CD4-positive, alpha-beta T cell (primary cell): ENCODE measurements at regions not wholly inside any gene's neighbourhood (a gene's known extent, or its start where the extent isn't known, plus 50 kb on each side); places are given as distances from the start of the nearest gene placed in this dataset.

ENCODE experiments used
- ATAC-seq: fragments of 200-7000 bp; cut with Tn5 transposase; one replicate; pipeline ENCODE4 v1.10.0; 2022; ENCODE audit warnings: mild to moderate bottlenecking; ENCODE audit not compliant: poor library complexity
- CTCF ChIA-PET: fragments of 350-600 bp; sonication (Branson Sonifier 250); formaldehyde crosslinking; loops from one replicate; lab custom pipeline; 2021; ENCODE audit warnings: antibody characterized with exemption, inconsistent platforms; lab: Charles Lee
- POLR2A ChIA-PET: fragments of 350-600 bp; sonication (Branson Sonifier 250); formaldehyde crosslinking; loops from one replicate; lab custom pipeline; 2021; ENCODE audit warnings: antibody characterized with exemption, inconsistent platforms; lab: Charles Lee
- DNase-seq, 14 experiments: peaks; one replicate each; pipeline ENCODE4 v3.0.0-alpha.2; 2013 to 2020; ENCODE audit warnings: mixed read lengths in 2 of 14
- H3K27ac ChIP-seq, 2 donors: one replicate each; pipeline versions ENCODE4 v1.5.1 to v1.7.0; 2013; ENCODE audit warnings: low read length in 2 of 2, low read depth in 1 of 2, mild to moderate bottlenecking in 1 of 2
- H3K27me3 ChIP-seq, 2 experiments: 1 replicate in 1 of 2; 2 replicates in 1 of 2; pipeline versions ENCODE4 v1.6.1 to v1.7.0; 2013; ENCODE audit warnings: low read length in 2 of 2, control low read depth in 1 of 2, mild to moderate bottlenecking in 1 of 2, moderate library complexity in 1 of 2; ENCODE audit not compliant: insufficient read depth in 2 of 2, control insufficient read depth in 1 of 2
- H3K36me3 ChIP-seq: one replicate; pipeline ENCODE4 v1.6.1; 2013; ENCODE audit warnings: low read length, control low read depth; ENCODE audit not compliant: insufficient read depth
- H3K4me1 ChIP-seq: one replicate; pipeline ENCODE4 v1.6.1; 2013; ENCODE audit warnings: low read length, control low read depth; ENCODE audit not compliant: insufficient read depth
- H3K4me3 ChIP-seq: one replicate; pipeline ENCODE4 v1.5.1; 2013; ENCODE audit warnings: mild to moderate bottlenecking, low read length, moderate library complexity
- H3K9me3 ChIP-seq, 2 experiments: 1 replicate in 1 of 2; 2 replicates in 1 of 2; pipeline versions ENCODE4 v1.6.1 to v1.7.0; 2013; ENCODE audit warnings: low read length in 2 of 2, mild to moderate bottlenecking in 2 of 2, control low read depth in 1 of 2, moderate library complexity in 1 of 2; ENCODE audit not compliant: control insufficient read depth in 1 of 2, insufficient read depth in 1 of 2
- H3K27ac Mint-ChIP-seq: one replicate; pipeline ENCODE4 v1.8.0; 2020; ENCODE audit warnings: mixed read lengths
- H3K27me3 Mint-ChIP-seq: one replicate; pipeline ENCODE4 v1.8.0; 2021; ENCODE audit warnings: mixed read lengths
- H3K36me3 Mint-ChIP-seq: one replicate; pipeline ENCODE4 v1.8.0; 2021; ENCODE audit warnings: low read depth, mixed read lengths
- H3K4me1 Mint-ChIP-seq: one replicate; pipeline ENCODE4 v1.8.0; 2021; ENCODE audit warnings: low read depth, mixed read lengths
- H3K4me3 Mint-ChIP-seq: one replicate; pipeline ENCODE4 v1.8.0; 2020; ENCODE audit warnings: mild to moderate bottlenecking, mixed read lengths
- H3K9me3 Mint-ChIP-seq: one replicate; pipeline ENCODE4 v1.8.0; 2020; ENCODE audit warnings: mixed read lengths
- CTCF ChIP-seq: fragments of 200-600 bp; IDR thresholded peaks from one replicate; pipeline ENCODE4 v1.8.0; 2022; ENCODE audit warnings: antibody characterized with exemption, mild to moderate bottlenecking
- intact Hi-C, 2 experiments: fragments of 100-400 bp; cut with DNase I in 1 of 2; cut with micrococcal nuclease in 1 of 2; formaldehyde crosslinking; loops; one replicate each; pipeline versions ENCODE4 v1.15.1 to v1.9.0; 2023 to 2025; cut with DNase I, micrococcal nuclease

GRCh38 chr18:77365667-77366066 lies 116.0 kb downstream of the GALR1 start:
- no peaks in the 10 kb centered on the region for H3K36me3 Mint-ChIP-seq
- H3K9me3 Mint-ChIP-seq = peaks cover 14% of the 10 kb centered on the region
- POLR2A ChIA-PET = no interaction called here
- no peaks in the 10 kb centered on the region for H3K4me1 Mint-ChIP-seq
- no peak overlapping the region for H3K27ac Mint-ChIP-seq
- DNase-seq (no peak), ATAC-seq (no peak)
- H3K9me3 ChIP-seq = peaks cover 5% of the 10 kb centered on the region in 2 experiments
- no peaks in the 10 kb centered on the region for H3K36me3 ChIP-seq
- H3K4me3 Mint-ChIP-seq = no peak overlapping the region
- no peak for TF ChIP-seq CTCF
- no peak overlapping the region for H3K4me3 ChIP-seq
- H3K27me3 ChIP-seq = peaks cover 0 to 4% of the 10 kb centered on the region in 2 experiments
- H3K27ac ChIP-seq = no peak overlapping the region
- intact Hi-C loops = no loop called here
- no peaks in the 10 kb centered on the region for H3K4me1 ChIP-seq
- CTCF ChIA-PET = no interaction called here
- peaks cover 58% of the 10 kb centered on the region for H3K27me3 Mint-ChIP-seq

GRCh38 chr18:77366067-77366719 lies 116.5 kb downstream of the GALR1 start:
- intact Hi-C loops = no loop called here
- Histone ChIP-seq H3K4me3 (no peak overlapping the region), H3K27ac (no peak overlapping the region), H3K4me1 (no peaks in the 10 kb centered on the region), H3K9me3 (peaks cover 5% of the 10 kb centered on the region in 2 experiments), H3K27me3 (peaks cover 0 to 3% of the 10 kb centered on the region in 2 experiments), H3K36me3 (no peaks in the 10 kb centered on the region)
- H3K4me1 Mint-ChIP-seq = no peaks in the 10 kb centered on the region
- no peak overlapping the region for H3K27ac Mint-ChIP-seq
- peaks cover 14% of the 10 kb centered on the region for H3K9me3 Mint-ChIP-seq
- H3K4me3 Mint-ChIP-seq = no peak overlapping the region
- POLR2A ChIA-PET = no interaction called here
- H3K36me3 Mint-ChIP-seq = no peaks in the 10 kb centered on the region
- peaks cover 53% of the 10 kb centered on the region for H3K27me3 Mint-ChIP-seq
- peak in 1 of 14 experiments; percentile 10 for DNase-seq
- CTCF ChIA-PET = no interaction called here
- no peak for ATAC-seq
- no peak for TF ChIP-seq CTCF

- Mint-ChIP-seq H3K36me3 (no peaks in the 10 kb centered on the region), H3K9me3 (peaks cover 14% of the 10 kb centered on the region), H3K4me3 (no peak overlapping the region), H3K27ac (no peak overlapping the region), H3K4me1 (no peaks in the 10 kb centered on the region), H3K27me3 (peaks cover 48% of the 10 kb centered on the region)
- no peak overlapping the region for H3K27ac ChIP-seq
- peaks cover 0 to 3% of the 10 kb centered on the region in 2 experiments for H3K27me3 ChIP-seq
- no peaks in the 10 kb centered on the region for H3K36me3 ChIP-seq
- peaks cover 5% of the 10 kb centered on the region in 2 experiments for H3K9me3 ChIP-seq
- ChIA-PET POLR2A (no interaction called here), CTCF (interaction anchor here (0.7 kb wide), 1 partner anchor 37 kb away, joined by 3 read pairs; no protein-coding TSS in a partner anchor)
- intact Hi-C loops = no loop called here
- DNase-seq = no peak
- ATAC-seq = no peak
- H3K4me3 ChIP-seq = no peak overlapping the region
- no peaks in the 10 kb centered on the region for H3K4me1 ChIP-seq
- TF ChIP-seq CTCF = no peak
Observed at GRCh38 chr18:77366720-77367641, 117.3 kb downstream of the GALR1 start.
